Tibial nerve (tissue), 4 donors: ENCODE measurements at regions not wholly inside any gene's neighbourhood (a gene's known extent, or its start where the extent isn't known, plus 50 kb on each side); places are given as distances from the start of the nearest gene placed in this dataset.

Source experiments
- CTCF ChIP-seq, 5 experiments: fragments of 200-600 bp in 3 of 5; fragments of 450-650 bp in 2 of 5; sonication (generic) in 3 of 5; IDR thresholded peaks; one replicate each; pipeline ENCODE4 v1.5.1; 2016 to 2019; ENCODE audit warnings: antibody characterized with exemption in 5 of 5, mild to moderate bottlenecking in 3 of 5, moderate library complexity in 2 of 5
- EP300 ChIP-seq, 2 donors: sonication (generic); formaldehyde crosslinking; IDR thresholded peaks; one replicate each; pipeline ENCODE4 v1.6.1; 2017; ENCODE audit warnings: antibody characterized with exemption in 2 of 2, mild to moderate bottlenecking in 1 of 2

- no peak for TF ChIP-seq CTCF (IDR thresholded peaks at IDR 0.05)
- no peak for TF ChIP-seq EP300 (IDR thresholded peaks at IDR 0.05)
These were observed 124.4 kb upstream of the GAP43 start for GRCh38 chr3:115498898-115499297.
